A673 (cell line): ENCODE measurements at regions not wholly inside any gene's neighbourhood (a gene's known extent, or its start where the extent isn't known, plus 50 kb on each side); places are given as distances from the start of the nearest gene placed in this dataset.

ENCODE experiments used
- EZH2 ChIP-seq: fragments of 200-600 bp; sonication (generic); IDR thresholded peaks from 2 replicates; pipeline ENCODE4 v1.6.1; 2017; ENCODE audit warnings: borderline replicate concordance, low read depth, mild to moderate bottlenecking, mixed read lengths, antibody characterized with exemption, low read length; ENCODE audit not compliant: poor library complexity, severe bottlenecking
- TF ChIP-seq, protein P1 (sequence below): fragments of 300-800, 200-600 bp; sonication (generic); conservative IDR thresholded peaks from 2 replicates; pipeline ENCODE4 v1.5.1; 2017; ENCODE audit warnings: low read depth, mild to moderate bottlenecking, antibody characterized with exemption, low read length, moderate library complexity, mixed read lengths

GRCh38 chr7:32266932-32267475 lies 196.8 kb upstream of the PDE1C start:
- TF ChIP-seq, protein P1, sequence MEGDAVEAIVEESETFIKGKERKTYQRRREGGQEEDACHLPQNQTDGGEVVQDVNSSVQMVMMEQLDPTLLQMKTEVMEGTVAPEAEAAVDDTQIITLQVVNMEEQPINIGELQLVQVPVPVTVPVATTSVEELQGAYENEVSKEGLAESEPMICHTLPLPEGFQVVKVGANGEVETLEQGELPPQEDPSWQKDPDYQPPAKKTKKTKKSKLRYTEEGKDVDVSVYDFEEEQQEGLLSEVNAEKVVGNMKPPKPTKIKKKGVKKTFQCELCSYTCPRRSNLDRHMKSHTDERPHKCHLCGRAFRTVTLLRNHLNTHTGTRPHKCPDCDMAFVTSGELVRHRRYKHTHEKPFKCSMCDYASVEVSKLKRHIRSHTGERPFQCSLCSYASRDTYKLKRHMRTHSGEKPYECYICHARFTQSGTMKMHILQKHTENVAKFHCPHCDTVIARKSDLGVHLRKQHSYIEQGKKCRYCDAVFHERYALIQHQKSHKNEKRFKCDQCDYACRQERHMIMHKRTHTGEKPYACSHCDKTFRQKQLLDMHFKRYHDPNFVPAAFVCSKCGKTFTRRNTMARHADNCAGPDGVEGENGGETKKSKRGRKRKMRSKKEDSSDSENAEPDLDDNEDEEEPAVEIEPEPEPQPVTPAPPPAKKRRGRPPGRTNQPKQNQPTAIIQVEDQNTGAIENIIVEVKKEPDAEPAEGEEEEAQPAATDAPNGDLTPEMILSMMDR: no peak
- TF ChIP-seq EZH2: no peak
